ENCODE measurements at regions not wholly inside any gene's neighbourhood (a gene's known extent, or its start where the extent isn't known, plus 50 kb on each side); places are given as distances from the start of the nearest gene placed in this dataset.
A peak's percentile ranks its signal among the peaks of the same experiment; 100 is the strongest.

- Histone ChIP-seq H3K14ac (replicated peaks; ENCODE audit: low read depth, low read length) (no peak overlapping the region), H3K4me3 (ENCODE audit: insufficient read depth, low read depth, low read length) (no peak overlapping the region), H3K9me1 (ENCODE audit: insufficient read depth, low read length) (0 out of 2 replicates have a peak, but pooled peaks cover 2% of the 10 kb centered on the region), H4K20me1 (ENCODE audit: insufficient read depth, low read length) (peaks cover 17% of the 10 kb centered on the region), H4K8ac (ENCODE audit: low read depth in 2 of 2, low read length in 2 of 2) (0 out of 4 replicates have a peak overlapping the region, but pooled peaks of 1 of the 2 experiments have one; percentile 3), H3K9me3 (ENCODE audit: control insufficient read depth, insufficient read depth, low read length) (no peaks in the 10 kb centered on the region), H3K9ac (ENCODE audit: low read depth, low read length) (no peak overlapping the region), H3K27me3 (ENCODE audit: control insufficient read depth, insufficient read depth, low read length) (no peaks in the 10 kb centered on the region), H3K36me3 (ENCODE audit: control insufficient read depth, insufficient read depth, low read length) (peaks cover 35% of the 10 kb centered on the region), H3K18ac (ENCODE audit: low read depth, low read length) (no peak overlapping the region), H3K4ac (ENCODE audit: low read depth, low read length) (peak overlapping the region; percentile 33; the same call in 1 of the 2 replicates), H2BK20ac (ENCODE audit: low read depth, low read length) (no peak overlapping the region), H2BK120ac (ENCODE audit: low read depth, low read length) (no peak overlapping the region), H3K4me2 (ENCODE audit: low read depth, low read length) (no peak overlapping the region), H2BK5ac (ENCODE audit: low read depth, low read length, poor library complexity, severe bottlenecking) (peak overlapping the region; percentile 69), H2AK5ac (ENCODE audit: low read depth, low read length) (no peak overlapping the region), H3K56ac (ENCODE audit: extremely low read depth, insufficient read depth, low read length) (no peak overlapping the region), H3K4me1 (ENCODE audit: control insufficient read depth, insufficient read depth, low read length) (peaks cover 28% of the 10 kb centered on the region), H4K5ac (ENCODE audit: low read depth, low read length) (no peak overlapping the region), H3K23ac (ENCODE audit: low read depth, low read length) (0 out of 2 replicates have a peak overlapping the region, but pooled peaks have one; percentile 23), H2BK15ac (ENCODE audit: low read depth, low read length) (no peak overlapping the region), H2AK9ac (replicated peaks; ENCODE audit: low read depth, low read length, poor library complexity) (no peak overlapping the region), H3K27ac (ENCODE audit: insufficient read depth, low read length) (peak overlapping the region; percentile 79; the same call in 1 of the 2 replicates), H2AFZ (replicated peaks; ENCODE audit: low read length, poor library complexity) (no peak overlapping the region), H4K91ac (ENCODE audit: insufficient read depth, low read depth, low read length) (no peak overlapping the region), H3K79me1 (ENCODE audit: low read depth in 1 of 2, low read length in 2 of 2) (peaks cover 27 to 75% of the 10 kb centered on the region in 2 experiments)
- ATAC-seq (ENCODE audit: low read depth) (no peak), DNase-seq (no peak)
- dilution Hi-C loops (cut with HindIII; ENCODE audit: low sequenced_read_pairs, unreplicated experiment) (no loop called here), intact Hi-C loops (cut with micrococcal nuclease) (loop anchor here (1.0 kb wide), 1 partner anchor 349 kb away; no protein-coding TSS in a partner anchor), in situ Hi-C loops (cut with MboI; ENCODE audit: low sequenced_read_pairs) (no loop called here)
- TF ChIP-seq, protein P1, sequence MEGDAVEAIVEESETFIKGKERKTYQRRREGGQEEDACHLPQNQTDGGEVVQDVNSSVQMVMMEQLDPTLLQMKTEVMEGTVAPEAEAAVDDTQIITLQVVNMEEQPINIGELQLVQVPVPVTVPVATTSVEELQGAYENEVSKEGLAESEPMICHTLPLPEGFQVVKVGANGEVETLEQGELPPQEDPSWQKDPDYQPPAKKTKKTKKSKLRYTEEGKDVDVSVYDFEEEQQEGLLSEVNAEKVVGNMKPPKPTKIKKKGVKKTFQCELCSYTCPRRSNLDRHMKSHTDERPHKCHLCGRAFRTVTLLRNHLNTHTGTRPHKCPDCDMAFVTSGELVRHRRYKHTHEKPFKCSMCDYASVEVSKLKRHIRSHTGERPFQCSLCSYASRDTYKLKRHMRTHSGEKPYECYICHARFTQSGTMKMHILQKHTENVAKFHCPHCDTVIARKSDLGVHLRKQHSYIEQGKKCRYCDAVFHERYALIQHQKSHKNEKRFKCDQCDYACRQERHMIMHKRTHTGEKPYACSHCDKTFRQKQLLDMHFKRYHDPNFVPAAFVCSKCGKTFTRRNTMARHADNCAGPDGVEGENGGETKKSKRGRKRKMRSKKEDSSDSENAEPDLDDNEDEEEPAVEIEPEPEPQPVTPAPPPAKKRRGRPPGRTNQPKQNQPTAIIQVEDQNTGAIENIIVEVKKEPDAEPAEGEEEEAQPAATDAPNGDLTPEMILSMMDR (conservative IDR thresholded peaks at IDR 0.05; ENCODE audit: low read depth, low read length): no peak
- TF ChIP-seq MAFK (IDR thresholded peaks at IDR 0.05; ENCODE audit: low read depth, low read length): no peak
- TF ChIP-seq CHD1 (IDR thresholded peaks at IDR 0.05; ENCODE audit: low read depth, low read length): no peak
- no peak for TF ChIP-seq CEBPB (IDR thresholded peaks at IDR 0.05; ENCODE audit: low read depth, low read length)
- TF ChIP-seq MXI1 (IDR thresholded peaks at IDR 0.05; ENCODE audit: borderline replicate concordance, low read depth, low read length): no peak
- TF ChIP-seq, protein P2, sequence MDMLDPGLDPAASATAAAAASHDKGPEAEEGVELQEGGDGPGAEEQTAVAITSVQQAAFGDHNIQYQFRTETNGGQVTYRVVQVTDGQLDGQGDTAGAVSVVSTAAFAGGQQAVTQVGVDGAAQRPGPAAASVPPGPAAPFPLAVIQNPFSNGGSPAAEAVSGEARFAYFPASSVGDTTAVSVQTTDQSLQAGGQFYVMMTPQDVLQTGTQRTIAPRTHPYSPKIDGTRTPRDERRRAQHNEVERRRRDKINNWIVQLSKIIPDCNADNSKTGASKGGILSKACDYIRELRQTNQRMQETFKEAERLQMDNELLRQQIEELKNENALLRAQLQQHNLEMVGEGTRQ (IDR thresholded peaks at IDR 0.05; ENCODE audit: low read depth, low read length): no peak
- TF ChIP-seq POLR2A (IDR thresholded peaks at IDR 0.05; ENCODE audit: low read depth, low read length): no peak
- no peak for TF ChIP-seq NFE2L2 (IDR thresholded peaks at IDR 0.05; ENCODE audit: low read depth, low read length)
- no peak for TF ChIP-seq RFX5 (IDR thresholded peaks at IDR 0.05; ENCODE audit: low read depth, low read length)
- no peak for TF ChIP-seq BHLHE40 (IDR thresholded peaks at IDR 0.05; ENCODE audit: low read depth, low read length)
- no peak for TF ChIP-seq MAZ (IDR thresholded peaks at IDR 0.05; ENCODE audit: borderline replicate concordance, low read depth, low read length)
- TF ChIP-seq SMC3 (IDR thresholded peaks at IDR 0.05; ENCODE audit: low read depth, low read length): no peak
- no peak for TF ChIP-seq ELK1 (IDR thresholded peaks at IDR 0.05; ENCODE audit: borderline replicate concordance, low read depth, low read length)
- 98% methylated on average over 7 of the region's 15 CpGs; no CpG with 5 or more reads in 1 of the 2 experiments for WGBS, 2 experiments (ENCODE audit: extremely low coverage in 2 of 2, insufficient read length in 1 of 2)
- ChIA-PET CTCF (interaction anchor here (1.4 kb wide), 1 partner anchor 39 kb away, joined by 3 read pairs; no protein-coding TSS in a partner anchor), POLR2A (ENCODE audit: unreplicated experiment) (no interaction called here)
- no TSS peak for BruUV-seq (replicated peaks)
Observed at GRCh38 chr12:124418791-124419190, 123.9 kb downstream of the RFLNA start.

All from IMR-90 (cell line).